VCaP (cell line): ENCODE measurements at regions not wholly inside any gene's neighbourhood (a gene's known extent, or its start where the extent isn't known, plus 50 kb on each side); places are given as distances from the start of the nearest gene placed in this dataset.
"Not testable (repeated sequence)": the region's sequence is repeated elsewhere in the genome, so short reads cannot be mapped to it uniquely, and the experiment has no call there.

Source experiments
- H3K27ac ChIP-seq: fragments of 450-650 bp; 2 replicates; pipeline ENCODE4 v1.5.1; 2017
- TF ChIP-seq, protein P1 (sequence below): fragments of 450-650 bp; conservative IDR thresholded peaks from 2 replicates; pipeline ENCODE4 v1.5.1; 2017; ENCODE audit warnings: mild to moderate bottlenecking, moderate library complexity

DNA sequence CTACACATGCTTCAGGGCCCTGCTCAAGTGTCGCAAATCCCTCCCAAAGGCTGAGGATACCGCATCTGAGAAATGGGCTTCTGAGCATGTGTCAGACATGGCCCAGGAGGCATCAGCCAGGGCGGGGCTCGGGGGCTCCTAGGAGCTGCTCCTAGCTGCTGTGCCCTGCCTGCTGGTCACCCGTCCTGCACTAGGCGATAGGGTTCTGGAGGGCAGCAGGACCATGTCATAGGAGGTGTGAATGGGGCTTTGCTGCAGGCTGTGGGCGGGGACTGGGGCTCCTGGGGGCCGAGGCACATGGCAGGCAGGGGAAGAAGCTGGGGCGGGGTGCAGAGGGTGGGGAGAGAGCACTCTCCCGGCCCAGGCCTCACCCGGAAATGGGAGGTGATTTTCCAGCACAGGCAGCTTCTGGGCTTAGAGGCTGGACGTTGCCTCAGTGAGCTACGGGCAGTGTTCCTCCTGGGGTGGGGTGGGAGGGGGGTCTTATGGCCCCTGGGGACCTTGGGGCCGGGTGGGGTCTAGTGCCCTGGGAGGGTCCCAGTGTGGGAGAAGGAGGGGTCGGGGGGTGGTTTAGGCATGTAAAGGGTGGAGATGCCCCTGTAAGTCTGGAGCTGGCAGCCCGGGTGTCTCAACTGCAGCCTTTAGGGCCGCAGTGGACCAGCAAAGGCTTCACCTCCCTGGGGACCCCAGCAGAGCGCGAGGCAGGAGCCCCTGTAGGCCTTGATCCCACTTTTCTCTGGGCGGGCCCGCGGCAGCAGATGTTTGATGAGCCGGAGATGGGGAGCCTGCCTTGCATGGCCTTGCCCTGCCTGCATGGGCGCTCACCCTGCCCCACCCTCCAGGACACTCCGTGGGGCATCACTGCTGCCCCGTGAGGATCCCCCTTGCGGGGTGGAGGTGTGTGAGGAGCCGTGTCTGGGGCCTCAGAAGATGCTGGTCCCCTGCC is 98.6 kb upstream of the LRPAP1 start:
- TF ChIP-seq, protein P1, sequence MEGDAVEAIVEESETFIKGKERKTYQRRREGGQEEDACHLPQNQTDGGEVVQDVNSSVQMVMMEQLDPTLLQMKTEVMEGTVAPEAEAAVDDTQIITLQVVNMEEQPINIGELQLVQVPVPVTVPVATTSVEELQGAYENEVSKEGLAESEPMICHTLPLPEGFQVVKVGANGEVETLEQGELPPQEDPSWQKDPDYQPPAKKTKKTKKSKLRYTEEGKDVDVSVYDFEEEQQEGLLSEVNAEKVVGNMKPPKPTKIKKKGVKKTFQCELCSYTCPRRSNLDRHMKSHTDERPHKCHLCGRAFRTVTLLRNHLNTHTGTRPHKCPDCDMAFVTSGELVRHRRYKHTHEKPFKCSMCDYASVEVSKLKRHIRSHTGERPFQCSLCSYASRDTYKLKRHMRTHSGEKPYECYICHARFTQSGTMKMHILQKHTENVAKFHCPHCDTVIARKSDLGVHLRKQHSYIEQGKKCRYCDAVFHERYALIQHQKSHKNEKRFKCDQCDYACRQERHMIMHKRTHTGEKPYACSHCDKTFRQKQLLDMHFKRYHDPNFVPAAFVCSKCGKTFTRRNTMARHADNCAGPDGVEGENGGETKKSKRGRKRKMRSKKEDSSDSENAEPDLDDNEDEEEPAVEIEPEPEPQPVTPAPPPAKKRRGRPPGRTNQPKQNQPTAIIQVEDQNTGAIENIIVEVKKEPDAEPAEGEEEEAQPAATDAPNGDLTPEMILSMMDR, result no peak
- H3K27ac ChIP-seq, result no peak overlapping the region

DNA sequence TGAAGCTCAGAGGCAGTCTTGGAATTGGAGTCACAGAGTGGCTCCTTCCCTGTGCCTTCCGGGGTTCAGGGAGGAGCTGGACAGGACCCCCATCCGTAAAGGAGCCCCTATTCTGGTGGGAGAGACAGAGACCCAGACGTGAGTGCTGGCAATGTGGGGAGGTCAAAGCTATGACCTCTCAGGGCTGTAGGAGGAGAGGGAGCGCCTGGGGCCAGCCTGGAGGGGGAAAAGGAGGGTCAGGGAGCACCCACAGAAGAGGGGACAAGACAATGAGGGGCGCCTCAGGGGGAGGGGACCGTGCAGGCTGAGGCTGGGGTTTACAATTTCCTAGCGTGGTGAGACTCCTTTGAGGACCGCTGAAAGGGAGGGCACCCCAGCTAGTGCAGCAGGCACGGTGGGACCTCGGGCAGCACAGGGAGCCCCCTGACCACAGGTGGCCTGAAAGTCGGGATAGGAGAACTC is 97.9 kb upstream of the LRPAP1 start:
- H3K27ac ChIP-seq, result no peak overlapping the region
- TF ChIP-seq, protein P1, result no peak

DNA sequence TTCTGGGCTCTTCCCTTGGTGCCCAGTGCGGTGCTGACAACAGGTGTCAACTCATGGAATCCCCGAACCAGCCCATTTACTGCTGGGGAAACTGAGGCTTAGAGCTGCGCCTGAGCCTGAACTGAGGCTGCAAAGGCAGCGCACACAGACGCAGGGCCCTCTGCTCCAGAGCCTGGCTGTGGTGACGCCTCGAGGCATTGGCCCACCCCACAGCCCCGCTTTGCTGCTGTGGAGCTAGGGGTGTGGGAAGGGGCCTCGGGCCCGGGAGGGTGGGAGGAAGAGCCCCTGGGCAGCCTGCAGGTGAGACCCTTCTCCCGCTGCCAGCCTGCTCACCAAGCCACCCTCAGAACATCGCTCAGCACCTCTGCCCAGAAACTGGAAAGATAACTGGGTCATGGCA is 97.4 kb upstream of the LRPAP1 start:
- H3K27ac ChIP-seq, result no peak overlapping the region
- TF ChIP-seq, protein P1, result no peak

DNA sequence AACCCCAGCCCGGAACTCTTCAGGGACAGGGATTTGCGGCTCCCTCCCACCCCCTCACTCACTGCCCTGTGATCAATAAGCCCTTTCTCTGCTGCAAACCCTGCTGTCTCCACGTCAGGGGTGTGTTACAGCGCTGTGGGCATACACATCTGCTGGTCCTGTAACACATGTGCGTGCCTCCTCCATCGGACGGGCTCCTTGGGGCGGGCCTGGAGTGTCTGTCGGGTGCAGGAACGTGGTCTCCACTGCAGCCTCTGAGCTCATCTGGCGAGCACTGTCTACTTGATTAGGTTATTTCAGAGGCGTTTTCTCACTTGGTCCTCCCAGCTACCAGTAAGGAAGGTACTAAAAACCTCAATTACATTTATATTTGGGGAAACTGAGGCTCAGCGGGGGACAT is 97.0 kb upstream of the LRPAP1 start:
- H3K27ac ChIP-seq, result not testable (repeated sequence)

DNA sequence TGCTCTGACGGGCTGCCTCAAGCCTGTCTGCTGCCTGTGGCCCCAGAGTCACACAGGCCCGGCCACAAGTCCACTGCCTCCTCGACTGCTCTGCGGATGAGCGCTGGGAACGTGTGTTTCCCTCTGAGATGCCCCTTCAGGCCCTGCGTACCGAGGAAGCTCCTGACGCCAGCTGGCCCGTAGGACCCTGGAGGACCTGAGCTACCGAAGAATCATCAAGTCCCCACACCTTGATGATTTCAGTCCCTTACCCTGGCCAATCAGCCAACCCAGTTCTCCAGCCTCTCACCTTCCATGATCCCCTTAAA is 96.6 kb upstream of the LRPAP1 start:
- H3K27ac ChIP-seq, result no peak overlapping the region
- TF ChIP-seq, protein P1, result no peak

DNA sequence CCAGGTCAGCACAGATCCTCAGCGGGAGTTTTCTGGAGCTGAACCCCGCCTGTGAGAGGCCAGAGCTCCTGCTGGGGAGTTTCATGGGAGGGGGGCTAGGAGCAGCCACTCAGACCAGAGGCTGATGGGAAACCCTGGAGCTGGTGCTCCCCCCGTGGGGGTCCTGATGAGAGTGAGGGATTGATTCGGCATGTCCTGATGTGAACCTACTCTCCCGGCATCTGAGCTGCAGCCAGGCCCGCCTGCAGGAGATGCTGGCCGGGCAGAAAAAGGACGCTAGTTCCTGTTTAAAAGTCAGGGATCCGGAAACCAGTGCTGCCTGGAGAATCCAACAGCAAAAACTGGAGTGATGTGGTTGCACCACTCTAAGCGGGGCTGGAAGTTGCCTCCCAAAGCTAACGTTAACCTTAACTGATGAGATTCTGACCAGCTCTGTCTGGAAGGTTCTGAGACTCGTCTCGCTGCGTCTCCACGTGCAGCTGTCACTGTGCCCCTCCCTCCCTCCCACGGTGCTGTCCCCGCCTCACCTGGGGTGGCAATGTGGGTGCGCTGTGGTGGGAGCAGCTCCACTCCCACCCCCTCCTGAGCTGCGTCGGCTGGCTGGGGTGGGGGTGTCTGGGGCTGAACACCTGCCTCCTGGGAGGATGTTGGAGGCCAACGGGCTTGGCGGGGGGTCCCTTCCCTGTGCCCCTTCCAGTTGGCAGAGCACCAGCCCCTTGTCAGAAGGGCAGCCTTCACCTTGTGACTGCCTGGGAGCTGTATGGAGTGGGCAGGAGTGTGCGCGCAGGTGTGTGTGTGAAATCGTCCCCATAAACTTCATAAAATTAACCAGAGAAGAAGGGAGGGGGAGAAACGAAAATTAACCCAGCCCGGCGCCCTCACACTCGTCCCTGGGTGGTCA is 96.0 kb upstream of the LRPAP1 start:
- H3K27ac ChIP-seq, result not testable (repeated sequence)

DNA sequence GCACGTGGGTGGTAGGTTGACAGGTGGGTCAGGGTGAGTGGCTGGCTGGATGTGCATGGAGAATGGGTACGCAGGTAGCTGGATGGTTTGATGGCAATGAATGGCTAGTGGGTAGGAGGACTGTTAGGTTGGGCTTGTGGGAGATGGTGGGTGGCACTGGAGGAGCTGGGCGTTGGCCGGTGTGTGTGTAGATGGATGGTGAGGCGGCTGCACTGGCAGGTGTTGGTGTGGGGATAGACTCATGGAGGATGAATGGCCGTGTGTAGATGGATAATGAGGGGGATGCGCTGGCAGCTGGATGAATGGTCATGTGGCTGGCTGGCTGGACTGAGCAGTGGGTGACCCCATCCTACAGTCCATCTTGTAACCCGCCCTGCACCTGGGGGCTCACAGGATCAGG is 95.2 kb upstream of the LRPAP1 start:
- not testable (repeated sequence) for H3K27ac ChIP-seq

DNA sequence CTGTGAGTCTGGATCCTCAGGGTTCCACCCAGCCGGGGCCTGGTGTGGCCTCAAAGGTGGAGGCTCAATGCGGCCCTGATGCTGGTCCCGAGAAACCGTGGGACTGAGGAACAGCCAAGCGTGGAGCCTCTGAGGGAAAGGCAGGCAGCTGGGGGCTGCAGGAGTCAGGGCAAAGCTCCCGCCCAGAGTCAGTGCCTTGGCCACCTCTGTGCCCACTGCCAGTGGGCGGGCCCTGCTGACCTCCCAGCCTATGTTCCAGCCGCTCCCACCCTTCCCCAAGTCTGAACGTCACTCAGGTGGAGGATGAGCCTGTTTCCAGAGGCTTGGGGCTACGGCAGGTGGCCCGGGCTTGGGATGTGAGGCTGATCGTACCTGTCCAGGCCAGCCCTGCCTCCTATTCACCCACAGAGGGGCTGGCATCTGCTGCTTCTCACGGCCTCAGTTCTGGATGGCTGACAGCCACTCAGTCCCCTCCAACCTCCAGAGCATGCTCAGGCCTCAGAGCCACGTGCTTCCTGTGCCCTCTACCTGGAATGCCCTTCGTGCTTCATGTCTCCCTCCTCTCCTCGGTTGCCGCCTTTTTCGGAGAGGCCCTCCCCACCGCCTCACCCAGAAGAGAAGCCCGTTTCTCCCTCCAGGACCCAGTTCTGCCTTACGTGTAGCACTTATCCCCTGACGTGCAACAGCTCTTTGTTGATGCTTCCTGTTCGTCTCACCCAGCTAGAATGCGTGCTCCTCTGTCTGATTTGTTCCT is 94.1 kb upstream of the LRPAP1 start:
- H3K27ac ChIP-seq, result not testable (repeated sequence)

DNA sequence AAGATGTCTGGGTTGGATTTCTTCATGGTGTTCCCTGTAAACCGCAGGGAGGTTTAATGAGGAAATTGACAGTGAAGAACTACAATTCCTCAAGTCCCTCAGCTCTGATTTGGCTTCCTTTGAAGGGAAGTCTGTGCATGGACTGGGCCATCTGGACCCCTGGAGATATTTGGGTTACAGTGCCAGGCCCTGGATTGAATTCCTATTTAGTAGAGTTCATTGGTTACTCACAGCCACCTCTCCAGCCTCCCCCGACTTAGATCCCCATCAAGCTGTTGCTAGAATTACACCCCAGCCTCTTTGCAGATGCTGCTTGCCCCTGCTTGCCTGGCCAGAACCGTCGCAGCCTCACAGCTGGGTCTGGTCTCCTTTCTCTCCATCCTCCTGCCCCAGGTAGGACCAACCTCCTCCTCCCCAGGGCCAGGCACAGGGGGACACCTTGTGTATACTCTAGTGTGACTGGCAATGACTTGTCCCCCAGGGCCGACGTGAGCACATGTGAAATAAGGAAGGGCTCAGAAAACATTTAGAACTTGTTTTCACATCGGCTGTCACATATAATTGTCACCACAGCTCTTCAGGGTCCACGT is 93.2 kb upstream of the LRPAP1 start:
- not testable (repeated sequence) for H3K27ac ChIP-seq

DNA sequence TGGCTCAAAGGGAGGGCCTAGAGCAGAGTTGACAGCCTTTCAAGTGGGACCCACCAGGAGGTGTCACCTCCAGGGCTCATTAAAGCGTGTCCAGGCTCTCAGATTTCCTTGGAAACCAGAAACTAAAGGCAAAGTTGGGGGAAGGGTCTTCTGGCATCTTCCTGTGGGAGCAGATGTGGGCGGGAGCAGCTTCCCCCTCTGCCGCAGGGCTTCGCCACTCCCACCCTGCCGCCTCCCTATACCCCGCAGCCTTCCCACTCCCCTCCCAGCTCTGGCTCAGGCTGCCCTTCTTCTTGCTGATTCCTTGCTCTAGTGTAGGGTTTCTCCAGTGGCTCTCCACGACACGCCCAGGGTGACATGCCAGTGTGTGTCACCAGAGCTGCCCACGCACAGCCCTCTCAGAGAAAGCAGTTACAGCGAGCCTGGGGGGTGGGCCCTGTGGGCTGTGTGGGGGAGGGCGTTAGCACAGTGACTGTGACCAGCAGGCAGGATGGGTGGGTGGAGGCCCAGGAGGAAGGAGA is 91.6 kb upstream of the LRPAP1 start:
- not testable (repeated sequence) for H3K27ac ChIP-seq
